ENCODE measurements at regions not wholly inside any gene's neighbourhood (a gene's known extent, or its start where the extent isn't known, plus 50 kb on each side); places are given as distances from the start of the nearest gene placed in this dataset.

- DNase-seq (ENCODE audit: low read depth in 3 of 3, low spot score in 1 of 3): peak; percentile 13 to 19 (median 16)
Observed at GRCh38 chr14:75333606-75334548, 55.2 kb downstream of the FOS start.

GRCh38 chr14:75334549-75335051, 56.0 kb downstream of the FOS start:
- no peak for DNase-seq (ENCODE audit: low read depth in 3 of 3, low spot score in 1 of 3)

GRCh38 chr14:75335571-75335970, 56.9 kb downstream of the FOS start:
- no peak for DNase-seq (ENCODE audit: low read depth in 3 of 3, low spot score in 1 of 3)

GRCh38 chr14:75338398-75338797, 59.8 kb downstream of the FOS start:
- DNase-seq (ENCODE audit: low read depth in 3 of 3, low spot score in 1 of 3): no peak

GRCh38 chr14:75339059-75339458, 60.4 kb downstream of the FOS start:
- no peak for DNase-seq (ENCODE audit: low read depth in 3 of 3, low spot score in 1 of 3)

GRCh38 chr14:75340921-75341320, 62.3 kb downstream of the FOS start:
- DNase-seq (ENCODE audit: low read depth in 3 of 3, low spot score in 1 of 3): no peak

GRCh38 chr14:75341620-75342019, 63.0 kb downstream of the FOS start:
- DNase-seq (ENCODE audit: low read depth in 3 of 3, low spot score in 1 of 3): no peak

GRCh38 chr14:75342762-75343599, 64.4 kb downstream of the FOS start:
- no peak for DNase-seq (ENCODE audit: low read depth in 3 of 3, low spot score in 1 of 3)

GRCh38 chr14:75343911-75344310, 65.3 kb downstream of the FOS start:
- no peak for DNase-seq (ENCODE audit: low read depth in 3 of 3, low spot score in 1 of 3)

- no peak for DNase-seq (ENCODE audit: low read depth in 3 of 3, low spot score in 1 of 3)
Observed at GRCh38 chr14:75344411-75344810, 65.8 kb downstream of the FOS start.

- no peak for DNase-seq (ENCODE audit: low read depth in 3 of 3, low spot score in 1 of 3)
Observed at GRCh38 chr14:75350505-75351060, 72.0 kb downstream of the FOS start.

GRCh38 chr14:75359098-75359497, 68.7 kb upstream of the JDP2 start:
- no peak for DNase-seq (ENCODE audit: low read depth in 3 of 3, low spot score in 1 of 3)

GRCh38 chr14:75361041-75361440, 66.8 kb upstream of the JDP2 start:
- DNase-seq (ENCODE audit: low read depth in 3 of 3, low spot score in 1 of 3): no peak

GRCh38 chr14:75361751-75362433, 65.9 kb upstream of the JDP2 start:
- DNase-seq (ENCODE audit: low read depth in 3 of 3, low spot score in 1 of 3): no peak

GRCh38 chr14:75363130-75363529, 64.7 kb upstream of the JDP2 start:
- DNase-seq (ENCODE audit: low read depth in 3 of 3, low spot score in 1 of 3): no peak

- no peak for DNase-seq (ENCODE audit: low read depth in 3 of 3, low spot score in 1 of 3)
Observed at GRCh38 chr14:75363570-75364227, 64.1 kb upstream of the JDP2 start.

- DNase-seq (ENCODE audit: low read depth in 3 of 3, low spot score in 1 of 3): no peak
Observed at GRCh38 chr14:75365116-75365515, 62.7 kb upstream of the JDP2 start.

GRCh38 chr14:75366963-75367362, 60.9 kb upstream of the JDP2 start:
- no peak for DNase-seq (ENCODE audit: low read depth in 3 of 3, low spot score in 1 of 3)

GRCh38 chr14:75368333-75368732, 59.5 kb upstream of the JDP2 start:
- DNase-seq (ENCODE audit: low read depth in 3 of 3, low spot score in 1 of 3): no peak

GRCh38 chr14:75369506-75369905, 58.3 kb upstream of the JDP2 start:
- no peak for DNase-seq (ENCODE audit: low read depth in 3 of 3, low spot score in 1 of 3)
